KMS-11 (cell line): ENCODE measurements at regions not wholly inside any gene's neighbourhood (a gene's known extent, or its start where the extent isn't known, plus 50 kb on each side); places are given as distances from the start of the nearest gene placed in this dataset.

Experiments
- H2AFZ ChIP-seq: fragments of 200-600 bp; sonication (generic); 2 replicates; pipeline ENCODE4 v1.6.1; 2016; ENCODE audit warnings: antibody characterized with exemption, mixed run types, low read depth
- H3K27ac ChIP-seq: fragments of 200-600 bp; sonication (generic); 2 replicates; pipeline ENCODE4 v1.6.1; 2016; ENCODE audit warnings: mild to moderate bottlenecking, mixed run types
- H3K27me3 ChIP-seq: fragments of 200-600 bp; sonication (generic); 2 replicates; pipeline ENCODE4 v1.6.1; 2017; ENCODE audit warnings: mild to moderate bottlenecking, low read depth, mixed run types, moderate library complexity; ENCODE audit not compliant: insufficient read depth
- H3K36me3 ChIP-seq: fragments of 200-600 bp; sonication (generic); 2 replicates; pipeline ENCODE4 v1.6.1; 2017; ENCODE audit warnings: mild to moderate bottlenecking, mixed run types; ENCODE audit not compliant: insufficient read depth
- H3K4me1 ChIP-seq: fragments of 200-600 bp; sonication (generic); 2 replicates; pipeline ENCODE4 v1.6.1; 2016; ENCODE audit warnings: mild to moderate bottlenecking, low read depth, mixed run types; ENCODE audit not compliant: poor library complexity, severe bottlenecking
- H3K4me2 ChIP-seq: fragments of 200-600 bp; sonication (generic); 2 replicates; pipeline ENCODE4 v1.7.0; 2016; ENCODE audit warnings: mild to moderate bottlenecking, mixed run types
- H3K4me3 ChIP-seq: fragments of 200-600 bp; sonication (generic); IDR thresholded peaks from 2 replicates; pipeline ENCODE4 v1.6.1; 2017; ENCODE audit warnings: low read depth, low read length, mixed read lengths; ENCODE audit not compliant: insufficient read depth
- H3K79me2 ChIP-seq: fragments of 200-600 bp; sonication (generic); 2 replicates; pipeline ENCODE4 v1.6.1; 2016; ENCODE audit warnings: low read depth, mixed run types; ENCODE audit not compliant: insufficient read depth
- H3K9ac ChIP-seq: fragments of 200-600 bp; sonication (generic); 2 replicates; pipeline ENCODE4 v1.6.1; 2016; ENCODE audit warnings: mild to moderate bottlenecking, mixed run types
- H4K20me1 ChIP-seq: fragments of 200-600 bp; sonication (generic); 2 replicates; pipeline ENCODE4 v1.6.1; 2016; ENCODE audit warnings: mild to moderate bottlenecking, mixed run types; ENCODE audit not compliant: insufficient read depth
- CTCF ChIP-seq: fragments of 200-600 bp; sonication (generic); conservative IDR thresholded peaks from 2 replicates; pipeline ENCODE4 v1.6.1; 2017; ENCODE audit warnings: low read depth, mild to moderate bottlenecking, antibody characterized with exemption, low read length, moderate library complexity, mixed read lengths

GRCh38 chr3:104832530-104832929, 534.2 kb upstream of the ALCAM start:
- H3K27ac ChIP-seq: no peak overlapping the region

GRCh38 chr3:104835376-104835775, 531.3 kb upstream of the ALCAM start:
- no peak for TF ChIP-seq CTCF
- no peaks in the 10 kb centered on the region for H3K4me1 ChIP-seq
- H3K27me3 ChIP-seq: no peaks in the 10 kb centered on the region
- no peaks in the 10 kb centered on the region for H3K36me3 ChIP-seq
- H3K9ac ChIP-seq: no peak overlapping the region
- H3K4me3 ChIP-seq: no peak overlapping the region
- H3K4me2 ChIP-seq: no peak overlapping the region
- H2AFZ ChIP-seq: no peak overlapping the region
- H4K20me1 ChIP-seq: no peaks in the 10 kb centered on the region
- no peaks in the 10 kb centered on the region for H3K79me2 ChIP-seq
- no peak overlapping the region for H3K27ac ChIP-seq

More at GRCh38 chr3:104832530-104832929, 534.2 kb upstream of the ALCAM start:
- Histone ChIP-seq H3K4me3 (no peak overlapping the region), H3K27me3 (no peaks in the 10 kb centered on the region), H3K36me3 (no peaks in the 10 kb centered on the region), H3K4me2 (no peak overlapping the region), H4K20me1 (no peaks in the 10 kb centered on the region), H3K4me1 (no peaks in the 10 kb centered on the region), H2AFZ (no peak overlapping the region), H3K9ac (no peak overlapping the region), H3K79me2 (no peaks in the 10 kb centered on the region)
- TF ChIP-seq CTCF: no peak

GRCh38 chr3:104846270-104846669, 520.4 kb upstream of the ALCAM start:
- H3K27me3 ChIP-seq: no peaks in the 10 kb centered on the region
- H3K9ac ChIP-seq: no peak overlapping the region
- H3K4me3 ChIP-seq: no peak overlapping the region
- no peaks in the 10 kb centered on the region for H3K4me1 ChIP-seq
- no peak overlapping the region for H2AFZ ChIP-seq
- no peak overlapping the region for H3K4me2 ChIP-seq
- no peak overlapping the region for H3K27ac ChIP-seq
- no peaks in the 10 kb centered on the region for H3K79me2 ChIP-seq
- no peaks in the 10 kb centered on the region for H4K20me1 ChIP-seq
- H3K36me3 ChIP-seq: no peaks in the 10 kb centered on the region
- TF ChIP-seq CTCF: no peak

DNA sequence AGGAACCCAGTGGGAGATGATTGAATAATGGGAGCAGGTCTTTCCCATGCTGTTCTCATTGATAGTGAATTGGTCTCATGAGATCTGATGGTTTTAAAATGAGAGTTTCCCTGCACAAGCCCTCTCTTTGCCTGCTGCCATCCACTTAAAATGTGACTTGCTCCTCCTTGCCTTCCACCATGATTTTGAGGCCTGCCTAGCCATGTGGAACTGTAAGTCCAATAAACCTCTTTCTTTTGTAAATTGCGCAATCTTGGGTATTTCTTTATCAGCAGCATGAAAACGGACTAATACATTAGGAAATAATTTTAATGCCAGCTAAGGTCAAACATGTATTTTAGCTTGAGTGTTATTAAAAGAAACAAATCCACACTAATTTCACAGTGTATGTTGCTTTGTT, 517.6 kb upstream of the ALCAM start:
- Histone ChIP-seq H2AFZ (no peak overlapping the region), H3K79me2 (no peaks in the 10 kb centered on the region), H3K4me3 (no peak overlapping the region), H3K9ac (no peak overlapping the region), H4K20me1 (no peaks in the 10 kb centered on the region), H3K4me2 (no peak overlapping the region), H3K27ac (no peak overlapping the region), H3K27me3 (no peaks in the 10 kb centered on the region), H3K36me3 (no peaks in the 10 kb centered on the region), H3K4me1 (no peaks in the 10 kb centered on the region)
- TF ChIP-seq CTCF: no peak

DNA sequence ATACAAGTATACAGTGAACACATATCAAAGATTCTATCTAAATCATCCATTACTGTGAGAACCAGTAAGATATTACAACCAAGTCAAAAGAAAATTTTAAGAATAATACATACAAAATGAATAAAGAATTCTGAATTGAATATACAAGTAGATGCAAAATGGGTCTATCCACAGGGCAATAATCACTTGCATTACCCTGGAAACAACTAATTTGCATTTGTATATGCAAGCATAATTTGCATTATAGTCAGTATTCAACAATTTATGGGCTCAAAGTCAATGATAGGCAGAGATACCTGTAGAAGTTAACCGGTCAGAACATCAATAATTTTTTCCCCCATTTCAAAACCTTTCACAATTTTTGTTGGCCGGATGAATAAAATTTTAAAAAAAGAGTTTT, 512.2 kb upstream of the ALCAM start:
- no peak overlapping the region for H3K27ac ChIP-seq
- H3K27me3 ChIP-seq: no peaks in the 10 kb centered on the region
- no peak overlapping the region for H3K4me2 ChIP-seq
- H3K36me3 ChIP-seq: no peaks in the 10 kb centered on the region
- no peak overlapping the region for H2AFZ ChIP-seq
- no peak overlapping the region for H3K9ac ChIP-seq
- H3K4me1 ChIP-seq: no peaks in the 10 kb centered on the region
- no peak overlapping the region for H3K4me3 ChIP-seq
- no peak for TF ChIP-seq CTCF
- H3K79me2 ChIP-seq: no peaks in the 10 kb centered on the region
- H4K20me1 ChIP-seq: no peaks in the 10 kb centered on the region
